ENCODE measurements at regions not wholly inside any gene's neighbourhood (a gene's known extent, or its start where the extent isn't known, plus 50 kb on each side); places are given as distances from the start of the nearest gene placed in this dataset.
"Not testable (repeated sequence)": the region's sequence is repeated elsewhere in the genome, so short reads cannot be mapped to it uniquely, and the experiment has no call there.

GRCh38 chr6:150764334-150765066 lies 101.0 kb upstream of the MTHFD1L start:
- H3K36me3 ChIP-seq (ENCODE audit: insufficient read depth), result no peaks in the 10 kb centered on the region
- H3K4me1 ChIP-seq (ENCODE audit: insufficient read depth), result peaks cover under 1% of the 10 kb centered on the region
- H3K4me3 ChIP-seq (ENCODE audit: low read depth, low read length), result no peak overlapping the region
- DNase-seq (ENCODE audit: extremely low spot score), result no peak
- WGBS, result 66% methylated on average over 10 of the region's 10 CpGs
- H3K27ac ChIP-seq (ENCODE audit: low read depth), result no peak overlapping the region

GRCh38 chr6:150765067-150765764 lies 100.3 kb upstream of the MTHFD1L start:
- H3K4me3 ChIP-seq (ENCODE audit: low read depth, low read length), result no peak overlapping the region
- 74% methylated on average over 10 of the region's 10 CpGs for WGBS

GRCh38 chr6:150766201-150766997 lies 99.1 kb upstream of the MTHFD1L start:
- no peaks in the 10 kb centered on the region for H3K4me1 ChIP-seq (ENCODE audit: insufficient read depth)
- no peak overlapping the region for H3K27ac ChIP-seq (ENCODE audit: low read depth)
- no peak overlapping the region for H3K4me3 ChIP-seq (ENCODE audit: low read depth, low read length)
- no peak for DNase-seq (ENCODE audit: extremely low spot score)
- H3K36me3 ChIP-seq (ENCODE audit: insufficient read depth), result no peaks in the 10 kb centered on the region
- WGBS, result 51% methylated on average over 7 of the region's 7 CpGs

More at GRCh38 chr6:150765067-150765764, 100.3 kb upstream of the MTHFD1L start:
- no peaks in the 10 kb centered on the region for H3K36me3 ChIP-seq (ENCODE audit: insufficient read depth)
- no peak overlapping the region for H3K27ac ChIP-seq (ENCODE audit: low read depth)
- no peak for DNase-seq (ENCODE audit: extremely low spot score)
- no peaks in the 10 kb centered on the region for H3K4me1 ChIP-seq (ENCODE audit: insufficient read depth)

GRCh38 chr6:150767161-150767560 lies 98.3 kb upstream of the MTHFD1L start:
- H3K4me1 ChIP-seq (ENCODE audit: insufficient read depth), result no peaks in the 10 kb centered on the region
- WGBS, result 61% methylated on average over 2 of the region's 2 CpGs
- no peak for DNase-seq (ENCODE audit: extremely low spot score)
- no peak overlapping the region for H3K27ac ChIP-seq (ENCODE audit: low read depth)
- no peaks in the 10 kb centered on the region for H3K36me3 ChIP-seq (ENCODE audit: insufficient read depth)
- H3K4me3 ChIP-seq (ENCODE audit: low read depth, low read length), result no peak overlapping the region

- no peak overlapping the region for H3K27ac ChIP-seq (ENCODE audit: low read depth)
- 43% methylated on average over 7 of the region's 7 CpGs for WGBS
- DNase-seq (ENCODE audit: extremely low spot score), result no peak
- H3K36me3 ChIP-seq (ENCODE audit: insufficient read depth), result no peaks in the 10 kb centered on the region
- no peaks in the 10 kb centered on the region for H3K4me1 ChIP-seq (ENCODE audit: insufficient read depth)
- H3K4me3 ChIP-seq (ENCODE audit: low read depth, low read length), result no peak overlapping the region
These were observed 97.9 kb upstream of the MTHFD1L start for GRCh38 chr6:150767571-150768018.

- no peak for DNase-seq (ENCODE audit: extremely low spot score)
- Histone ChIP-seq H3K27ac (ENCODE audit: low read depth) (no peak overlapping the region), H3K4me1 (ENCODE audit: insufficient read depth) (no peaks in the 10 kb centered on the region), H3K36me3 (ENCODE audit: insufficient read depth) (no peaks in the 10 kb centered on the region), H3K4me3 (ENCODE audit: low read depth, low read length) (no peak overlapping the region)
- 56% methylated on average over 3 of the region's 3 CpGs for WGBS
These were observed 94.9 kb upstream of the MTHFD1L start for GRCh38 chr6:150770637-150771036.

- H3K4me3 ChIP-seq (ENCODE audit: low read depth, low read length), result no peak overlapping the region
- H3K36me3 ChIP-seq (ENCODE audit: insufficient read depth), result no peaks in the 10 kb centered on the region
- no peak overlapping the region for H3K27ac ChIP-seq (ENCODE audit: low read depth)
- H3K4me1 ChIP-seq (ENCODE audit: insufficient read depth), result no peaks in the 10 kb centered on the region
- WGBS, result 67% methylated on average over 1 of the region's 1 CpG
- DNase-seq (ENCODE audit: extremely low spot score), result no peak
These were observed 91.5 kb upstream of the MTHFD1L start for GRCh38 chr6:150773969-150774368.

GRCh38 chr6:150775415-150776203 lies 89.9 kb upstream of the MTHFD1L start:
- Histone ChIP-seq H3K27ac (ENCODE audit: low read depth) (no peak overlapping the region), H3K36me3 (ENCODE audit: insufficient read depth) (no peaks in the 10 kb centered on the region), H3K4me3 (ENCODE audit: low read depth, low read length) (no peak overlapping the region), H3K4me1 (ENCODE audit: insufficient read depth) (no peaks in the 10 kb centered on the region)
- WGBS, result 64% methylated on average over 9 of the region's 9 CpGs
- DNase-seq (ENCODE audit: extremely low spot score), result no peak

- no peak for DNase-seq (ENCODE audit: extremely low spot score)
- Histone ChIP-seq H3K36me3 (ENCODE audit: insufficient read depth) (no peaks in the 10 kb centered on the region), H3K27ac (ENCODE audit: low read depth) (no peak overlapping the region), H3K4me1 (ENCODE audit: insufficient read depth) (no peaks in the 10 kb centered on the region), H3K4me3 (ENCODE audit: low read depth, low read length) (no peak overlapping the region)
- 88% methylated on average over 9 of the region's 9 CpGs for WGBS
These were observed 87.8 kb upstream of the MTHFD1L start for GRCh38 chr6:150777736-150778135.

GRCh38 chr6:150783813-150784212 lies 81.7 kb upstream of the MTHFD1L start:
- H3K4me3 ChIP-seq (ENCODE audit: low read depth, low read length), result no peak overlapping the region
- peaks cover 2% of the 10 kb centered on the region for H3K4me1 ChIP-seq (ENCODE audit: insufficient read depth)
- DNase-seq (ENCODE audit: extremely low spot score), result no peak
- WGBS, result 72% methylated on average over 2 of the region's 2 CpGs
- H3K27ac ChIP-seq (ENCODE audit: low read depth), result no peak overlapping the region
- no peaks in the 10 kb centered on the region for H3K36me3 ChIP-seq (ENCODE audit: insufficient read depth)

GRCh38 chr6:150787429-150787828 lies 78.1 kb upstream of the MTHFD1L start:
- Histone ChIP-seq H3K27ac (ENCODE audit: low read depth) (peak overlapping the region; percentile 12), H3K36me3 (ENCODE audit: insufficient read depth) (no peaks in the 10 kb centered on the region), H3K4me3 (ENCODE audit: low read depth, low read length) (no peak overlapping the region), H3K4me1 (ENCODE audit: insufficient read depth) (peaks cover 2% of the 10 kb centered on the region)
- WGBS, result 63% methylated on average over 7 of the region's 7 CpGs
- no peak for DNase-seq (ENCODE audit: extremely low spot score)

GRCh38 chr6:150788089-150788488 lies 77.4 kb upstream of the MTHFD1L start:
- no peak for DNase-seq (ENCODE audit: extremely low spot score)
- Histone ChIP-seq H3K36me3 (ENCODE audit: insufficient read depth) (no peaks in the 10 kb centered on the region), H3K27ac (ENCODE audit: low read depth) (no peak overlapping the region), H3K4me1 (ENCODE audit: insufficient read depth) (peaks cover 2% of the 10 kb centered on the region), H3K4me3 (ENCODE audit: low read depth, low read length) (no peak overlapping the region)
- WGBS, result 55% methylated on average over 6 of the region's 6 CpGs

- H3K4me3 ChIP-seq (ENCODE audit: low read depth, low read length); H3K4me1 ChIP-seq (ENCODE audit: insufficient read depth); DNase-seq (ENCODE audit: extremely low spot score); H3K36me3 ChIP-seq (ENCODE audit: insufficient read depth); H3K27ac ChIP-seq (ENCODE audit: low read depth): not testable (repeated sequence)
- 94% methylated on average over 6 of the region's 6 CpGs for WGBS
These were observed 75.6 kb upstream of the MTHFD1L start for GRCh38 chr6:150789906-150790305.
